Nephron (organoid): ENCODE measurements at regions not wholly inside any gene's neighbourhood (a gene's known extent, or its start where the extent isn't known, plus 50 kb on each side); places are given as distances from the start of the nearest gene placed in this dataset.

Experiments used
- H3K27ac Mint-ChIP-seq, 3 experiments: 2 replicates each; pipeline ENCODE4 v1.8.0; 2020; ENCODE audit warnings: mixed read lengths in 3 of 3, mild to moderate bottlenecking in 2 of 3, moderate library complexity in 1 of 3
- H3K27me3 Mint-ChIP-seq: 2 replicates; pipeline ENCODE4 v1.8.0; 2021; ENCODE audit warnings: low read depth, mild to moderate bottlenecking, moderate library complexity, mixed read lengths
- H3K36me3 Mint-ChIP-seq: 2 replicates; pipeline ENCODE4 v1.8.0; 2020; ENCODE audit warnings: low read depth, mixed read lengths
- H3K4me1 Mint-ChIP-seq: 2 replicates; pipeline ENCODE4 v1.8.0; 2020; ENCODE audit warnings: mixed read lengths
- H3K4me3 Mint-ChIP-seq, 3 experiments: 2 replicates each; pipeline ENCODE4 v1.8.0; 2020; ENCODE audit warnings: mild to moderate bottlenecking in 3 of 3, mixed read lengths in 3 of 3, moderate library complexity in 2 of 3
- H3K9me3 Mint-ChIP-seq: 2 replicates; pipeline ENCODE4 v1.8.0; 2020; ENCODE audit warnings: mixed read lengths
- CTCF ChIP-seq, 3 experiments: fragments of 200-600 bp; sonication (generic); IDR thresholded peaks; one replicate each; pipeline ENCODE4 v1.5.0; 2021; ENCODE audit warnings: antibody characterized with exemption in 3 of 3; ENCODE audit not compliant: unreplicated experiment in 3 of 3

DNA sequence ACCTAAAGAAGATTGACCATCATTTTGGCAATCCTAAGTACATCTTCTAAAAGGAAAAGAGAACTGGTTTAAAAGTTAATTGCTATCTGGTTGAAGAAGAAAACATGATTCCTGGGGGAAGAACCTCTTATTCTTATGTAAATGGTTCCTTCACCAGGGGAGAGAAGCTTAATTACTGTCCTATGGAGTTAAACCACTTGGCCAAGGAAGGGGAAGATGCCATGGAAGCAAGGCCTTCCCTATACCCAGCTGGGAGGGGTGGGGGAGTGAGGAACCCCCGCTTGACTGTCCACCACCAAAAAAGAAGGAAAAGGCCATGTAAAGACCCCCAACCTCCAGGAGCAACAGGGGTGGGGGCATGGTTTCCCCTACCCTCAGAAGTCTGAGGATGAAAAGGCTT, 962.1 kb downstream of the GRIK2 start:
- no peaks in the 10 kb centered on the region for H3K4me1 Mint-ChIP-seq
- no peak overlapping the region for H3K4me3 Mint-ChIP-seq

DNA sequence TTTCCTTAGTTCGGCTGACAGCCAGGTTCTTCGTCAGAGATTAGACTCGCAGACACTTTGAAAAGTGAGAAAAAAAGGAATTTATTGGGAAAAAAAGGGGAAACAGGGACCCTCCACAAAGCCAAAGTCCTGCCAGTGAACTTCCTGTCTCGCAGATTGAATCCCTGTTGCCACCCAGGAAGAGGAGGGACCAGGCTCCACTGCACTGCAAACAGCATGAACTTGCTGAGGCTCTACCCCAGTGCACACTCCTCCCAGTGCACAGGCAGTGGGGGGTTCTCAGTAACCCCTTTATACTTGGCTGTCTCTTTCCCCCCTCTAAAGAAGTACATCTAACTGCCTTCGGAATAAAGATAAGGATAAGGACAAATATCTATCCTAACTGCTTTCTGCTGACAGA, 959.0 kb downstream of the GRIK2 start:
- Mint-ChIP-seq H3K4me3 (no peak overlapping the region), H3K4me1 (no peaks in the 10 kb centered on the region), H3K27me3 (no peaks in the 10 kb centered on the region), H3K9me3 (no peaks in the 10 kb centered on the region), H3K36me3 (no peaks in the 10 kb centered on the region), H3K27ac (no peak overlapping the region)
- TF ChIP-seq CTCF (IDR thresholded peaks at IDR 0.05; ENCODE audit: unreplicated experiment in 3 of 3): no peak

More for the DNA sequence above, 962.1 kb downstream of the GRIK2 start:
- H3K9me3 Mint-ChIP-seq: no peaks in the 10 kb centered on the region
- H3K36me3 Mint-ChIP-seq: no peaks in the 10 kb centered on the region
- H3K27me3 Mint-ChIP-seq: no peaks in the 10 kb centered on the region
- no peak for TF ChIP-seq CTCF (IDR thresholded peaks at IDR 0.05; ENCODE audit: unreplicated experiment in 3 of 3)
- H3K27ac Mint-ChIP-seq: no peak overlapping the region

GRCh38 chr6:102344769-102345168, 951.3 kb downstream of the GRIK2 start:
- no peak for TF ChIP-seq CTCF (IDR thresholded peaks at IDR 0.05; ENCODE audit: unreplicated experiment in 3 of 3)
- H3K9me3 Mint-ChIP-seq: no peaks in the 10 kb centered on the region
- H3K4me1 Mint-ChIP-seq: peaks cover 4% of the 10 kb centered on the region
- H3K27me3 Mint-ChIP-seq: no peaks in the 10 kb centered on the region
- H3K4me3 Mint-ChIP-seq: no peak overlapping the region
- no peaks in the 10 kb centered on the region for H3K36me3 Mint-ChIP-seq
- no peak overlapping the region for H3K27ac Mint-ChIP-seq

GRCh38 chr6:102340311-102340710, 946.8 kb downstream of the GRIK2 start:
- H3K9me3 Mint-ChIP-seq: peaks cover under 1% of the 10 kb centered on the region
- no peaks in the 10 kb centered on the region for H3K36me3 Mint-ChIP-seq
- peaks cover 4% of the 10 kb centered on the region for H3K4me1 Mint-ChIP-seq
- H3K27me3 Mint-ChIP-seq: no peaks in the 10 kb centered on the region
- no peak overlapping the region for H3K27ac Mint-ChIP-seq
- no peak for TF ChIP-seq CTCF (IDR thresholded peaks at IDR 0.05; ENCODE audit: unreplicated experiment in 3 of 3)
- no peak overlapping the region for H3K4me3 Mint-ChIP-seq

DNA sequence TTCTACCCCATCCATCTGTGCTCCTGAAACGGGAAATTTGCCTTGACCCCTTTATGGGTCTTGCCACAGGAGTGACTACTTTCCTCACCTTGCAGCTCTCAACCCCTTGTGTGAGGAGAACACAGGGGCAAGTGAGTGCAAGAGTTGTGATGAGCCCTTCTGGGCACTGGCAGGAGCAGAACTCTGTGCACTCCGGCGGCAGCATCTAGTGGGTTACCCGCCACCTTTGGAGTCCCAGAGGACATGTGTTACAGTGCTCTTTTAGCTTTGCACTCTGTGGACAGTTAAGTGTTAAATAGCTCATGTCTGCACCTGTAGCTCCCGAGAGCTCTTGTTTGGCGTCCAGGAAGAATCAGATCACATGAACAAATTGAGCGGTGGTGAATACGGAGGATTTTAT, 940.2 kb downstream of the GRIK2 start:
- H3K4me1 Mint-ChIP-seq: no peaks in the 10 kb centered on the region
- no peaks in the 10 kb centered on the region for H3K27me3 Mint-ChIP-seq
- H3K27ac Mint-ChIP-seq: no peak overlapping the region
- no peak overlapping the region for H3K4me3 Mint-ChIP-seq
- TF ChIP-seq CTCF (IDR thresholded peaks at IDR 0.05; ENCODE audit: unreplicated experiment in 3 of 3): no peak
- H3K9me3 Mint-ChIP-seq: peaks cover 6% of the 10 kb centered on the region
- H3K36me3 Mint-ChIP-seq: no peaks in the 10 kb centered on the region

DNA sequence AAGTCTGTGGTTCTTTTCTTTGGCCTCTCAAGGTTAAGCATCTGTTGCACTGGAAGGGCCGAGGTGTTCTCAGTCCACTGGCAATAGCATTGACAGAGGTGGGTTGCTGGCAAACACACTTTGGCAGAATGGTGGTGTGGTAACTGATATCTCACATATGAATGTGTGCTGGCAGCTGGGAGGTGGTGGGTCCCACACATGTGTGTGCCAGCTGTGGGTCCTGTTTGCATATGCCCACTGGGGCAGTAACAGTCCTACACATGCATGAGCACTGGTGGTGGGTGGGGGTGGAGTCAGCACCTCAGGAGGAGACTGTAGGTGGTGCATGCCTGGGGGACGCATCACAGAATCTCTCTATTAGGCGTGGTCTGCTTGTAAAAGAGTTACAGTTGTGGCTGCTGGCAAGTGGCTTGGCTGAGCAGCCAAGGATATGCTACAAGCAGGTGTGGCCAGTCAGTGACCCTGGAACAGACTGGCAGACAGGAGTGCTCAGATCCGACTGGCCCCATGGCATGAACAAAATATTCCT, 934.3 kb downstream of the GRIK2 start:
- Mint-ChIP-seq H3K36me3 (no peaks in the 10 kb centered on the region), H3K9me3 (no peaks in the 10 kb centered on the region), H3K4me3 (no peak overlapping the region), H3K27me3 (no peaks in the 10 kb centered on the region), H3K4me1 (no peaks in the 10 kb centered on the region), H3K27ac (no peak overlapping the region)
- TF ChIP-seq CTCF (IDR thresholded peaks at IDR 0.05; ENCODE audit: unreplicated experiment in 3 of 3): no peak
